ENCODE measurements at regions not wholly inside any gene's neighbourhood (a gene's known extent, or its start where the extent isn't known, plus 50 kb on each side); places are given as distances from the start of the nearest gene placed in this dataset.

- ATAC-seq: no peak
- TF ChIP-seq OSR1 (CRISPR knock-in tag; IDR thresholded peaks at IDR 0.05): no peak
- TF ChIP-seq CREB5 (CRISPR knock-in tag; IDR thresholded peaks at IDR 0.05; ENCODE audit: low read depth): no peak
- no peak for TF ChIP-seq TOX (CRISPR knock-in tag; IDR thresholded peaks at IDR 0.05; ENCODE audit: borderline replicate concordance)
- no peak for TF ChIP-seq ZNF8 (CRISPR knock-in tag; IDR thresholded peaks at IDR 0.05)
- no peak for TF ChIP-seq POU6F1 (CRISPR knock-in tag; IDR thresholded peaks at IDR 0.05; ENCODE audit: borderline replicate concordance, low read depth)
- TF ChIP-seq TSHZ2 (CRISPR knock-in tag; IDR thresholded peaks at IDR 0.05): no peak
- TF ChIP-seq TCF4 (CRISPR knock-in tag; IDR thresholded peaks at IDR 0.05; ENCODE audit: borderline replicate concordance): no peak
- no peak for TF ChIP-seq PATZ1 (CRISPR knock-in tag; IDR thresholded peaks at IDR 0.05; ENCODE audit: borderline replicate concordance)
- TF ChIP-seq BACH2 (CRISPR knock-in tag; IDR thresholded peaks at IDR 0.05; ENCODE audit: borderline replicate concordance): no peak
- TF ChIP-seq SNAI2 (CRISPR knock-in tag; IDR thresholded peaks at IDR 0.05): no peak
- TF ChIP-seq ZNF565 (CRISPR knock-in tag; conservative IDR thresholded peaks at IDR 0.05; ENCODE audit: low read depth): no peak
- no peak for TF ChIP-seq RARB (CRISPR knock-in tag; IDR thresholded peaks at IDR 0.05)
These were observed 158.6 kb upstream of the NR2F2 start for GRCh38 chr15:96171853-96172296.

- no peak for ATAC-seq
- no peak for TF ChIP-seq ZFP3 (CRISPR knock-in tag; IDR thresholded peaks at IDR 0.05)
- TF ChIP-seq CREB5 (CRISPR knock-in tag; IDR thresholded peaks at IDR 0.05; ENCODE audit: low read depth): no peak
- TF ChIP-seq SNAI2 (CRISPR knock-in tag; IDR thresholded peaks at IDR 0.05): no peak
- no peak for TF ChIP-seq POU6F1 (CRISPR knock-in tag; IDR thresholded peaks at IDR 0.05; ENCODE audit: borderline replicate concordance, low read depth)
- TF ChIP-seq CSDC2 (CRISPR knock-in tag; IDR thresholded peaks at IDR 0.05): no peak
- no peak for TF ChIP-seq PPARA (CRISPR knock-in tag; IDR thresholded peaks at IDR 0.05; ENCODE audit: borderline replicate concordance)
- no peak for TF ChIP-seq CSRNP3 (CRISPR knock-in tag; IDR thresholded peaks at IDR 0.05)
- no peak for TF ChIP-seq ESRRG (CRISPR knock-in tag; IDR thresholded peaks at IDR 0.05)
These were observed 158.1 kb upstream of the NR2F2 start for GRCh38 chr15:96172417-96172816.

- ATAC-seq: no peak
- TF ChIP-seq ZNF565 (CRISPR knock-in tag; conservative IDR thresholded peaks at IDR 0.05; ENCODE audit: low read depth) (no peak), CREB5 (CRISPR knock-in tag; IDR thresholded peaks at IDR 0.05; ENCODE audit: low read depth) (no peak), ZFP30 (CRISPR knock-in tag; IDR thresholded peaks at IDR 0.05) (no peak), ISL1 (CRISPR knock-in tag; IDR thresholded peaks at IDR 0.05) (no peak), RARB (CRISPR knock-in tag; IDR thresholded peaks at IDR 0.05) (no peak), ARNTL (CRISPR knock-in tag; IDR thresholded peaks at IDR 0.05; ENCODE audit: borderline replicate concordance, low read depth) (no peak), PPARA (CRISPR knock-in tag; IDR thresholded peaks at IDR 0.05; ENCODE audit: borderline replicate concordance) (no peak), OSR1 (CRISPR knock-in tag; IDR thresholded peaks at IDR 0.05) (no peak)
These were observed 153.7 kb upstream of the NR2F2 start for GRCh38 chr15:96176831-96177230.

Data from SK-N-SH treated with all-trans-retinoic acid at 6 μM for 48 hours (cell line).